ENCODE measurements at regions not wholly inside any gene's neighbourhood (a gene's known extent, or its start where the extent isn't known, plus 50 kb on each side); places are given as distances from the start of the nearest gene placed in this dataset.

GRCh38 chr14:26707234-26707633 lies 109.4 kb upstream of the NOVA1 start:
- Histone ChIP-seq H2AFZ (ENCODE audit: low read length) (no peak overlapping the region), H3K27me3 (ENCODE audit: control insufficient read depth in 3 of 3, insufficient read depth in 3 of 3, low read depth in 1 of 3, low read length in 3 of 3) (no peaks in the 10 kb centered on the region), H3K36me3 (replicated peaks in 1 of 2; ENCODE audit: control insufficient read depth in 2 of 2, insufficient read depth in 2 of 2, low read length in 2 of 2) (no peaks in the 10 kb centered on the region), H3K4me2 (ENCODE audit: insufficient read depth, low read length, poor library complexity, severe bottlenecking) (no peak overlapping the region), H2AK5ac (ENCODE audit: low read depth, low read length) (no peak overlapping the region), H3K18ac (ENCODE audit: low read length) (no peak overlapping the region), H3K4ac (ENCODE audit: low read length) (no peak overlapping the region), H2BK5ac (ENCODE audit: low read length) (no peak overlapping the region), H2BK15ac (ENCODE audit: low read length) (no peak overlapping the region), H3K9me3 (replicated peaks in 1 of 2; ENCODE audit: control insufficient read depth in 2 of 2, insufficient read depth in 1 of 2, low read depth in 1 of 2, low read length in 2 of 2) (no peaks in the 10 kb centered on the region), H3K4me1 (ENCODE audit: control insufficient read depth in 2 of 2, insufficient read depth in 1 of 2, low read depth in 1 of 2, low read length in 2 of 2) (no peaks in the 10 kb centered on the region), H2BK12ac (ENCODE audit: low read length) (no peak overlapping the region), H2BK120ac (ENCODE audit: low read depth, low read length) (no peak overlapping the region), H3K79me1 (ENCODE audit: low read depth, low read length) (no peaks in the 10 kb centered on the region), H4K8ac (ENCODE audit: low read depth, low read length) (no peak overlapping the region), H4K91ac (ENCODE audit: low read depth, low read length, poor library complexity) (no peak overlapping the region), H3K9ac (ENCODE audit: low read depth, low read length, poor library complexity) (no peak overlapping the region), H3K14ac (ENCODE audit: low read length) (no peak overlapping the region), H3K4me3 (ENCODE audit: low read length in 2 of 2) (no peak overlapping the region), H3K27ac (replicated peaks; ENCODE audit: low read length) (no peak overlapping the region), H3K23ac (ENCODE audit: low read depth, low read length, poor library complexity) (no peak overlapping the region)
- no peak for DNase-seq (ENCODE audit: low spot score)
- no CpG with 5 or more reads among the region's 3 CpGs for WGBS, 2 donors (ENCODE audit: extremely low coverage in 2 of 2, insufficient read length in 2 of 2, insufficient replicate concordance in 1 of 2)

GRCh38 chr14:26709019-26709418 lies 111.2 kb upstream of the NOVA1 start:
- no peak overlapping the region for H3K27ac ChIP-seq (replicated peaks; ENCODE audit: low read length)
- H3K4ac ChIP-seq (ENCODE audit: low read length), result no peak overlapping the region
- no peak overlapping the region for H2BK5ac ChIP-seq (ENCODE audit: low read length)
- H3K4me3 ChIP-seq (ENCODE audit: low read length in 2 of 2), result no peak overlapping the region
- no peaks in the 10 kb centered on the region for H3K79me1 ChIP-seq (ENCODE audit: low read depth, low read length)
- H3K36me3 ChIP-seq (replicated peaks in 1 of 2; ENCODE audit: control insufficient read depth in 2 of 2, insufficient read depth in 2 of 2, low read length in 2 of 2), result no peaks in the 10 kb centered on the region
- H4K8ac ChIP-seq (ENCODE audit: low read depth, low read length), result no peak overlapping the region
- H3K23ac ChIP-seq (ENCODE audit: low read depth, low read length, poor library complexity), result no peak overlapping the region
- DNase-seq (ENCODE audit: low spot score), result no peak
- no peaks in the 10 kb centered on the region for H3K9me3 ChIP-seq (replicated peaks in 1 of 2; ENCODE audit: control insufficient read depth in 2 of 2, insufficient read depth in 1 of 2, low read depth in 1 of 2, low read length in 2 of 2)
- H2AK5ac ChIP-seq (ENCODE audit: low read depth, low read length), result no peak overlapping the region
- no peak overlapping the region for H3K18ac ChIP-seq (ENCODE audit: low read length)
- no peak overlapping the region for H2BK12ac ChIP-seq (ENCODE audit: low read length)
- H2BK120ac ChIP-seq (ENCODE audit: low read depth, low read length), result no peak overlapping the region
- H2AFZ ChIP-seq (ENCODE audit: low read length), result no peak overlapping the region
- no peak overlapping the region for H3K9ac ChIP-seq (ENCODE audit: low read depth, low read length, poor library complexity)
- H3K4me2 ChIP-seq (ENCODE audit: insufficient read depth, low read length, poor library complexity, severe bottlenecking), result no peak overlapping the region
- no peaks in the 10 kb centered on the region for H3K27me3 ChIP-seq (ENCODE audit: control insufficient read depth in 3 of 3, insufficient read depth in 3 of 3, low read depth in 1 of 3, low read length in 3 of 3)
- H2BK15ac ChIP-seq (ENCODE audit: low read length), result no peak overlapping the region
- H3K4me1 ChIP-seq (ENCODE audit: control insufficient read depth in 2 of 2, insufficient read depth in 1 of 2, low read depth in 1 of 2, low read length in 2 of 2), result no peaks in the 10 kb centered on the region
- H3K14ac ChIP-seq (ENCODE audit: low read length), result no peak overlapping the region
- H4K91ac ChIP-seq (ENCODE audit: low read depth, low read length, poor library complexity), result no peak overlapping the region

GRCh38 chr14:26719514-26719913 lies 121.7 kb upstream of the NOVA1 start:
- H2BK5ac ChIP-seq (ENCODE audit: low read length), result no peak overlapping the region
- no peak overlapping the region for H3K4ac ChIP-seq (ENCODE audit: low read length)
- H3K4me3 ChIP-seq (ENCODE audit: low read length in 2 of 2), result no peak overlapping the region
- H2AK5ac ChIP-seq (ENCODE audit: low read depth, low read length), result no peak overlapping the region
- H3K36me3 ChIP-seq (replicated peaks in 1 of 2; ENCODE audit: control insufficient read depth in 2 of 2, insufficient read depth in 2 of 2, low read length in 2 of 2), result no peaks in the 10 kb centered on the region
- no peak overlapping the region for H3K9ac ChIP-seq (ENCODE audit: low read depth, low read length, poor library complexity)
- H4K91ac ChIP-seq (ENCODE audit: low read depth, low read length, poor library complexity), result no peak overlapping the region
- H3K18ac ChIP-seq (ENCODE audit: low read length), result no peak overlapping the region
- no CpG with 5 or more reads among the region's 3 CpGs for WGBS, 2 donors (ENCODE audit: extremely low coverage in 2 of 2, insufficient read length in 2 of 2, insufficient replicate concordance in 1 of 2)
- no peak overlapping the region for H3K14ac ChIP-seq (ENCODE audit: low read length)
- no peak overlapping the region for H2AFZ ChIP-seq (ENCODE audit: low read length)
- H2BK15ac ChIP-seq (ENCODE audit: low read length), result no peak overlapping the region
- no peak overlapping the region for H2BK12ac ChIP-seq (ENCODE audit: low read length)
- H3K27me3 ChIP-seq (ENCODE audit: control insufficient read depth in 3 of 3, insufficient read depth in 3 of 3, low read depth in 1 of 3, low read length in 3 of 3), result no peaks in the 10 kb centered on the region
- H2BK120ac ChIP-seq (ENCODE audit: low read depth, low read length), result no peak overlapping the region
- H3K9me3 ChIP-seq (replicated peaks in 1 of 2; ENCODE audit: control insufficient read depth in 2 of 2, insufficient read depth in 1 of 2, low read depth in 1 of 2, low read length in 2 of 2), result no peaks in the 10 kb centered on the region
- no peak for DNase-seq (ENCODE audit: low spot score)
- no peak overlapping the region for H3K23ac ChIP-seq (ENCODE audit: low read depth, low read length, poor library complexity)
- no peak overlapping the region for H4K8ac ChIP-seq (ENCODE audit: low read depth, low read length)
- H3K79me1 ChIP-seq (ENCODE audit: low read depth, low read length), result no peaks in the 10 kb centered on the region
- H3K4me1 ChIP-seq (ENCODE audit: control insufficient read depth in 2 of 2, insufficient read depth in 1 of 2, low read depth in 1 of 2, low read length in 2 of 2), result no peaks in the 10 kb centered on the region
- no peak overlapping the region for H3K4me2 ChIP-seq (ENCODE audit: insufficient read depth, low read length, poor library complexity, severe bottlenecking)
- H3K27ac ChIP-seq (replicated peaks; ENCODE audit: low read length), result no peak overlapping the region

- no peak overlapping the region for H3K27ac ChIP-seq (replicated peaks; ENCODE audit: low read length)
- H2BK12ac ChIP-seq (ENCODE audit: low read length), result no peak overlapping the region
- H3K27me3 ChIP-seq (ENCODE audit: control insufficient read depth in 3 of 3, insufficient read depth in 3 of 3, low read depth in 1 of 3, low read length in 3 of 3), result no peaks in the 10 kb centered on the region
- H4K91ac ChIP-seq (ENCODE audit: low read depth, low read length, poor library complexity), result no peak overlapping the region
- H3K18ac ChIP-seq (ENCODE audit: low read length), result no peak overlapping the region
- H3K4me2 ChIP-seq (ENCODE audit: insufficient read depth, low read length, poor library complexity, severe bottlenecking), result no peak overlapping the region
- H3K79me1 ChIP-seq (ENCODE audit: low read depth, low read length), result no peaks in the 10 kb centered on the region
- no peak overlapping the region for H2BK5ac ChIP-seq (ENCODE audit: low read length)
- no peak overlapping the region for H3K9ac ChIP-seq (ENCODE audit: low read depth, low read length, poor library complexity)
- no peak overlapping the region for H2BK120ac ChIP-seq (ENCODE audit: low read depth, low read length)
- H3K23ac ChIP-seq (ENCODE audit: low read depth, low read length, poor library complexity), result no peak overlapping the region
- no peak overlapping the region for H3K14ac ChIP-seq (ENCODE audit: low read length)
- H2AFZ ChIP-seq (ENCODE audit: low read length), result no peak overlapping the region
- no peak overlapping the region for H2AK5ac ChIP-seq (ENCODE audit: low read depth, low read length)
- no peak overlapping the region for H3K4me3 ChIP-seq (ENCODE audit: low read length in 2 of 2)
- no peaks in the 10 kb centered on the region for H3K9me3 ChIP-seq (replicated peaks in 1 of 2; ENCODE audit: control insufficient read depth in 2 of 2, insufficient read depth in 1 of 2, low read depth in 1 of 2, low read length in 2 of 2)
- no peak overlapping the region for H3K4ac ChIP-seq (ENCODE audit: low read length)
- no peak for DNase-seq (ENCODE audit: low spot score)
- no peak overlapping the region for H4K8ac ChIP-seq (ENCODE audit: low read depth, low read length)
- no peaks in the 10 kb centered on the region for H3K4me1 ChIP-seq (ENCODE audit: control insufficient read depth in 2 of 2, insufficient read depth in 1 of 2, low read depth in 1 of 2, low read length in 2 of 2)
- no peaks in the 10 kb centered on the region for H3K36me3 ChIP-seq (replicated peaks in 1 of 2; ENCODE audit: control insufficient read depth in 2 of 2, insufficient read depth in 2 of 2, low read length in 2 of 2)
- H2BK15ac ChIP-seq (ENCODE audit: low read length), result no peak overlapping the region
Measured at GRCh38 chr14:26722258-26722657, 124.4 kb upstream of the NOVA1 start.

All from neuronal stem cell (in vitro differentiated cells).